A673 (cell line): ENCODE measurements at regions not wholly inside any gene's neighbourhood (a gene's known extent, or its start where the extent isn't known, plus 50 kb on each side); places are given as distances from the start of the nearest gene placed in this dataset.

Experiments used
- BruUV-seq: library from RNA; stranded (reverse); fragments of 400-500 nt; replicated peaks from 2 replicates; lab custom pipeline; 2021; lab: Mats Ljungman, UMichigan
- CTCF ChIA-PET: fragments of 300-600 bp; sonication (Branson Sonifier 250); formaldehyde crosslinking; loops from one replicate; lab custom pipeline; 2022; ENCODE audit warnings: antibody characterized with exemption; lab: Charles Lee
- POLR2A ChIA-PET: fragments of 300-600 bp; sonication (Branson Sonifier 250); formaldehyde crosslinking; loops from one replicate; lab custom pipeline; 2022; ENCODE audit warnings: antibody characterized with exemption; ENCODE audit not compliant: low non-redundant PET; lab: Charles Lee
- DNase-seq: peaks from one replicate; pipeline ENCODE4 v3.0.0-alpha.2; 2015; ENCODE audit warnings: low spot score
- H3K27ac ChIP-seq: fragments of 200-600 bp; sonication (generic); 2 replicates; pipeline ENCODE4 v1.5.1; 2016; ENCODE audit warnings: mixed run types, low read depth, mild to moderate bottlenecking, mixed read lengths, antibody characterized with exemption, low read length; ENCODE audit not compliant: poor library complexity, severe bottlenecking
- H3K27me3 ChIP-seq: fragments of 200-600 bp; sonication (generic); replicated peaks from 2 replicates; pipeline ENCODE4 v1.6.1; 2017; ENCODE audit warnings: mixed run types, low read depth, mild to moderate bottlenecking, mixed read lengths, antibody characterized with exemption, low read length; ENCODE audit not compliant: insufficient read depth, poor library complexity
- H3K36me3 ChIP-seq: fragments of 200-600 bp; sonication (generic); 2 replicates; pipeline ENCODE4 v1.6.1; 2016; ENCODE audit warnings: mixed run types, mild to moderate bottlenecking, mixed read lengths, antibody characterized with exemption, low read length; ENCODE audit not compliant: insufficient read depth, poor library complexity, severe bottlenecking
- H3K4me1 ChIP-seq: fragments of 200-600 bp; sonication (generic); 2 replicates; pipeline ENCODE4 v1.6.1; 2017; ENCODE audit warnings: mixed run types, mild to moderate bottlenecking, mixed read lengths, antibody characterized with exemption, low read length; ENCODE audit not compliant: insufficient read depth, poor library complexity, severe bottlenecking
- H3K4me3 ChIP-seq: fragments of 200-600 bp; sonication (generic); 2 replicates; pipeline ENCODE4 v1.5.1; 2016; ENCODE audit warnings: low read depth, mixed run types, mild to moderate bottlenecking, mixed read lengths, low read length; ENCODE audit not compliant: poor library complexity, severe bottlenecking
- H3K9me3 ChIP-seq: fragments of 200-600 bp; sonication (generic); 2 replicates; pipeline ENCODE4 v1.6.1; 2016; ENCODE audit warnings: mixed run types, low read depth, mild to moderate bottlenecking, mixed read lengths, antibody characterized with exemption, low read length; ENCODE audit not compliant: poor library complexity, severe bottlenecking
- EZH2 ChIP-seq: fragments of 200-600 bp; sonication (generic); IDR thresholded peaks from 2 replicates; pipeline ENCODE4 v1.6.1; 2017; ENCODE audit warnings: borderline replicate concordance, low read depth, mild to moderate bottlenecking, mixed read lengths, antibody characterized with exemption, low read length; ENCODE audit not compliant: poor library complexity, severe bottlenecking
- intact Hi-C: fragments of 100-400 bp; cut with micrococcal nuclease; formaldehyde crosslinking; loops from one replicate; pipeline ENCODE4 v1.10.0; 2022; ENCODE audit not compliant: unreplicated experiment
- TF ChIP-seq, protein P1 (sequence below): fragments of 300-800, 200-600 bp; sonication (generic); conservative IDR thresholded peaks from 2 replicates; pipeline ENCODE4 v1.5.1; 2017; ENCODE audit warnings: low read depth, mild to moderate bottlenecking, antibody characterized with exemption, low read length, moderate library complexity, mixed read lengths

DNA sequence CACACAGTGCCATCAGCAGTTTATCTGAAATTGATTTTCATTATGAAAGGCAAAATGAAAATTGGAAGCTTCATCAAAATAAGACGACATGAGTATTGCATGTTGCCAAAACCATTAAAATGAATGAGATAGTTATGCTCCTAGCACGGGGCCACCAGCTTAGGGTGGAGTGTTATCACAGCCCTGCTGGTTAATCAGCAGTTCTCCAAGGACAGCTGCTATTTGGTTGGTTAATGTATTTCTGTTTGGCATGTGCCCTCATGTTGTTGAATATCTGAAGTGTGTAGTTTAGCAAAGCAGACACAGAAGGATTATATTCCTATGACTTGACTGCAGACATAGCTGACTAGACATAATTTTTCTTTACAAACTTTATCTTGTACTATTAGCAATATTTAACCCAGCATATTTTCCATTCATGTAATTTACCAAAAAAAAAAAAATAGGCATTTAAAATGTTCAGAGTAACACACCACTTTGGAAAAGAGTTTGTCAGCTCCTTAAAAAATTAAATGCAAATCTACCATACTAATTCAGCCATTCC is 98.6 kb upstream of the PIK3R1 start:
- POLR2A ChIA-PET: no interaction called here
- no peaks in the 10 kb centered on the region for H3K36me3 ChIP-seq
- no peak overlapping the region for H3K4me3 ChIP-seq
- no peak for DNase-seq
- H3K9me3 ChIP-seq: no peaks in the 10 kb centered on the region
- intact Hi-C loops: no loop called here
- TF ChIP-seq EZH2: no peak
- TF ChIP-seq, protein P1, sequence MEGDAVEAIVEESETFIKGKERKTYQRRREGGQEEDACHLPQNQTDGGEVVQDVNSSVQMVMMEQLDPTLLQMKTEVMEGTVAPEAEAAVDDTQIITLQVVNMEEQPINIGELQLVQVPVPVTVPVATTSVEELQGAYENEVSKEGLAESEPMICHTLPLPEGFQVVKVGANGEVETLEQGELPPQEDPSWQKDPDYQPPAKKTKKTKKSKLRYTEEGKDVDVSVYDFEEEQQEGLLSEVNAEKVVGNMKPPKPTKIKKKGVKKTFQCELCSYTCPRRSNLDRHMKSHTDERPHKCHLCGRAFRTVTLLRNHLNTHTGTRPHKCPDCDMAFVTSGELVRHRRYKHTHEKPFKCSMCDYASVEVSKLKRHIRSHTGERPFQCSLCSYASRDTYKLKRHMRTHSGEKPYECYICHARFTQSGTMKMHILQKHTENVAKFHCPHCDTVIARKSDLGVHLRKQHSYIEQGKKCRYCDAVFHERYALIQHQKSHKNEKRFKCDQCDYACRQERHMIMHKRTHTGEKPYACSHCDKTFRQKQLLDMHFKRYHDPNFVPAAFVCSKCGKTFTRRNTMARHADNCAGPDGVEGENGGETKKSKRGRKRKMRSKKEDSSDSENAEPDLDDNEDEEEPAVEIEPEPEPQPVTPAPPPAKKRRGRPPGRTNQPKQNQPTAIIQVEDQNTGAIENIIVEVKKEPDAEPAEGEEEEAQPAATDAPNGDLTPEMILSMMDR: no peak
- H3K4me1 ChIP-seq: no peaks in the 10 kb centered on the region
- H3K27ac ChIP-seq: no peak overlapping the region
- H3K27me3 ChIP-seq: no peaks in the 10 kb centered on the region
- BruUV-seq: no TSS peak
- CTCF ChIA-PET: no interaction called here

DNA sequence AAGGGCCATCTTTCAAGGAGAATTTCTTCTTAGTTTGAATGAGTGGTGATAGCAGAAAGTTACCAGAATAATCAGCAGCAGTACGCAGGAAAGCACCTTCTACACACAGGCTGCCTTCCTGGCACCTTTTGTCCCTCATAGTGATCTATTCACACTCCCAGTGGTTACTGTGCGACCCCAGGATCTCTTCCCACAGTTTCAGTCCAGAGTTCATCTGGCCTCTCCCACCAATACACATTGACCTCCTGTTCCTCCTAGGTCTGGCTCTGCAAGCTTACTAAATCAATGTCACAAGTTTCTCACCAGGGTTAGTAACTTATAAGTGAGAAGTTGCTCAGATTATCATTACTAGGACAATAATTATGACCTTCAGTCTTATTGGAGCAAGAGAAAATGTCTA is 99.1 kb upstream of the PIK3R1 start:
- no TSS peak for BruUV-seq
- intact Hi-C loops: no loop called here
- H3K27me3 ChIP-seq: no peaks in the 10 kb centered on the region
- TF ChIP-seq, protein P1: no peak
- TF ChIP-seq EZH2: no peak
- no peak overlapping the region for H3K27ac ChIP-seq
- ChIA-PET POLR2A (no interaction called here), CTCF (no interaction called here)
- no peaks in the 10 kb centered on the region for H3K4me1 ChIP-seq
- no peaks in the 10 kb centered on the region for H3K36me3 ChIP-seq
- H3K9me3 ChIP-seq: no peaks in the 10 kb centered on the region
- no peak overlapping the region for H3K4me3 ChIP-seq
- DNase-seq: no peak

DNA sequence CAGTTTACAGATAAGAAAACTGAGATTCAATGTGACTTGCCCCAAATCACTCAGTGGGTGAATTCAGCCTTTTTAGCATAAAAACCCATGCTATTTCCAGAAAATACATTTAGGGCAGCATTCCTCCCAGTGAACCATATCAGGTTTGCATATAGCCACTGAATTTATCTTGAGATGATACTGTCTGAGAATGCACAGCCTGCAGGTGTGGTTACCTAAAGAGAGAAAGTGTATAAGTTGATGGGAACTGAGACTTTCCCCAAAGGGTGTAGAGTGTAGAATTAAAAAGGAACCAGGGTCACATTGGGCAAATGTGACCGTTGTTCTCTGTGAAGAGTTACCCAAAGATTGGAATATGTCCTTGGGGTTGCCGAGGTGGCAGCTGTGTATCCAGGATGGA is 100.0 kb upstream of the PIK3R1 start:
- DNase-seq: no peak
- CTCF ChIA-PET: no interaction called here
- BruUV-seq: no TSS peak
- no peak overlapping the region for H3K27ac ChIP-seq
- H3K4me3 ChIP-seq: no peak overlapping the region
- H3K36me3 ChIP-seq: no peaks in the 10 kb centered on the region
- H3K4me1 ChIP-seq: no peaks in the 10 kb centered on the region
- POLR2A ChIA-PET: no interaction called here
- intact Hi-C loops: no loop called here
- H3K9me3 ChIP-seq: no peaks in the 10 kb centered on the region
- TF ChIP-seq EZH2: no peak
- TF ChIP-seq, protein P1: no peak
- no peaks in the 10 kb centered on the region for H3K27me3 ChIP-seq
